ENCODE measurements at regions not wholly inside any gene's neighbourhood (a gene's known extent, or its start where the extent isn't known, plus 50 kb on each side); places are given as distances from the start of the nearest gene placed in this dataset.

DNA sequence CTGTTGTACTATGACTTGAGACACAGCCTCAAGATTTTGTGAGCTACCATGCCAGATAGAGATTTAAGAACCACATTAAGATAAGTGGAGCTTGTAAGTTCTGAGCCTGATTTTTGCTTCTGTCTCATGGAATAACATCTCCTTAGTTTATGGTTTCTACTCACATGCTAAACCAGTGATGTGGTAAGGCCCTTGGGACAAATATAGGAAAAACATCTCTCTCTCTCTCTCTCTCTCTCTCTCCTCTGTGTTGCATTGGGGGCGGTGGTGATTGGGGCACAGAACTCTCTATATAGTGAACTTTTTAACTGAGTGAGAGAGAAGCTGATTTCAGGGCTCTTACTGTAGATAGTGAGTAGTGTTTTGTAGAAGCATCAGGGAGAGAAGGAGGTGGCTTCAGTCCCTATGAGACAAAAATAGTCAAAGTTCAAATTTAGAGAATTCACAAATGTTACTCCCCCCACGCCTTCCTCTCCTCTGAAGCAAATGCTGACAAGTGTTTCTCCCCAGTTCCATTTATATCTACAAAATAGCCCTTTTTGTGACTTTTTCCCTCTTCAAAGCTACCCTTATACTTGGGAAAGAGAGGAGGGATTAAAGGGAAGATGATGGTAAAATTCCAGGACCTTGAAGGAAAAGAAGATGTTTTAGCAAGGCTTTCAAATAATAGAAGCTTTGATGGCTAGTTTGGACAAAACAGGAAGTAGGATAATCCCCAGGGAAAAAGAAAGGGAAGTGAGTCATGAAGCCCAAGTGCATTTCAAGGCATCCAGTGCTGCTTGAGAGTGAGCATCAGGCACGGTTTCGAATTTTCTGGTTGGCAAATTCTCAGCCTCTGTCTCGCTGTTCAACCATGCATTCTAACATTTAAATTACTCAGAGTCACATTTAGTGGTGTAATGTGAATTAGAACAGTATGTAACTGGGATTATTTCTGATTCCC lies 134.3 kb upstream of the AP1S2 start:
- Histone ChIP-seq H3K4me1 (ENCODE audit: insufficient read depth, low read length, severe bottlenecking) (no peaks in the 10 kb centered on the region), H3K79me2 (ENCODE audit: insufficient read depth, low read length) (no peaks in the 10 kb centered on the region), H3K36me3 (ENCODE audit: insufficient read depth, low read length) (no peaks in the 10 kb centered on the region), H3K9ac (ENCODE audit: low read length) (no peak overlapping the region), H2AFZ (ENCODE audit: low read length) (no peak overlapping the region), H3K4me2 (ENCODE audit: low read length) (no peak overlapping the region), H3K9me2 (ENCODE audit: low read depth, low read length) (no peaks in the 10 kb centered on the region), H3K27me3 (ENCODE audit: insufficient read depth, low read length) (no peaks in the 10 kb centered on the region), H3K4me3 (ENCODE audit: low read depth, low read length, poor library complexity, severe bottlenecking) (no peak overlapping the region), H3F3A (ENCODE audit: insufficient read depth, low read length) (no peaks in the 10 kb centered on the region), H3K9me3 (ENCODE audit: low read length) (no peaks in the 10 kb centered on the region), H4K20me1 (ENCODE audit: insufficient read depth, low read length) (no peaks in the 10 kb centered on the region), H3K27ac (ENCODE audit: low read depth, low read length, poor library complexity, severe bottlenecking) (no peak overlapping the region)
- TF ChIP-seq EZH2 (IDR thresholded peaks at IDR 0.05; ENCODE audit: borderline replicate concordance, low read length) = no peak
- TF ChIP-seq, protein P1, sequence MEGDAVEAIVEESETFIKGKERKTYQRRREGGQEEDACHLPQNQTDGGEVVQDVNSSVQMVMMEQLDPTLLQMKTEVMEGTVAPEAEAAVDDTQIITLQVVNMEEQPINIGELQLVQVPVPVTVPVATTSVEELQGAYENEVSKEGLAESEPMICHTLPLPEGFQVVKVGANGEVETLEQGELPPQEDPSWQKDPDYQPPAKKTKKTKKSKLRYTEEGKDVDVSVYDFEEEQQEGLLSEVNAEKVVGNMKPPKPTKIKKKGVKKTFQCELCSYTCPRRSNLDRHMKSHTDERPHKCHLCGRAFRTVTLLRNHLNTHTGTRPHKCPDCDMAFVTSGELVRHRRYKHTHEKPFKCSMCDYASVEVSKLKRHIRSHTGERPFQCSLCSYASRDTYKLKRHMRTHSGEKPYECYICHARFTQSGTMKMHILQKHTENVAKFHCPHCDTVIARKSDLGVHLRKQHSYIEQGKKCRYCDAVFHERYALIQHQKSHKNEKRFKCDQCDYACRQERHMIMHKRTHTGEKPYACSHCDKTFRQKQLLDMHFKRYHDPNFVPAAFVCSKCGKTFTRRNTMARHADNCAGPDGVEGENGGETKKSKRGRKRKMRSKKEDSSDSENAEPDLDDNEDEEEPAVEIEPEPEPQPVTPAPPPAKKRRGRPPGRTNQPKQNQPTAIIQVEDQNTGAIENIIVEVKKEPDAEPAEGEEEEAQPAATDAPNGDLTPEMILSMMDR (IDR thresholded peaks at IDR 0.05; ENCODE audit: low read length) = no peak

DNA sequence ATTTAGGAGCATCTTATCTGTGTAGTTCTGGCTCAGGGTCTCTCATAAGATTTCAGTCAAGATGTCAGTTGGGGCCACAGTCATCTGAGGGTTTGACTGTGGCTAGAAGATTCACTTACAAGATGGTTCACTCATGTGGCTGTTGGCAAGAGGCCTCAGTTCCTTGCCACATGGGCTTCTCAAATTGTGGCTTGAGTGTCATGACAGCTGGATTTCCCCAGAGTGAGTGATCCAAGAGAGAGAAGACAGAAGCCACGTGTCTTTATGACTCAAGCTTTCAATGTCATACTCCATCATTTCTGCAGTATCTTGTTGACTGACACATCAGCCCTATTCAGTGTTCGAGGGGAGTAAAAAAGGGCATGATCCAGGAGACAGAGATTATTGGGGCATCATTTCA lies 131.3 kb upstream of the AP1S2 start:
- no peaks in the 10 kb centered on the region for H4K20me1 ChIP-seq (ENCODE audit: insufficient read depth, low read length)
- no peak overlapping the region for H3K4me3 ChIP-seq (ENCODE audit: low read depth, low read length, poor library complexity, severe bottlenecking)
- no peak overlapping the region for H3K9ac ChIP-seq (ENCODE audit: low read length)
- H2AFZ ChIP-seq (ENCODE audit: low read length) = no peak overlapping the region
- H3K27ac ChIP-seq (ENCODE audit: low read depth, low read length, poor library complexity, severe bottlenecking) = no peak overlapping the region
- no peak for TF ChIP-seq EZH2 (IDR thresholded peaks at IDR 0.05; ENCODE audit: borderline replicate concordance, low read length)
- TF ChIP-seq, protein P1 (IDR thresholded peaks at IDR 0.05; ENCODE audit: low read length) = no peak
- no peaks in the 10 kb centered on the region for H3K36me3 ChIP-seq (ENCODE audit: insufficient read depth, low read length)
- H3F3A ChIP-seq (ENCODE audit: insufficient read depth, low read length) = no peaks in the 10 kb centered on the region
- H3K9me2 ChIP-seq (ENCODE audit: low read depth, low read length) = no peaks in the 10 kb centered on the region
- H3K27me3 ChIP-seq (ENCODE audit: insufficient read depth, low read length) = no peaks in the 10 kb centered on the region
- no peaks in the 10 kb centered on the region for H3K9me3 ChIP-seq (ENCODE audit: low read length)
- no peaks in the 10 kb centered on the region for H3K79me2 ChIP-seq (ENCODE audit: insufficient read depth, low read length)
- no peak overlapping the region for H3K4me2 ChIP-seq (ENCODE audit: low read length)
- no peaks in the 10 kb centered on the region for H3K4me1 ChIP-seq (ENCODE audit: insufficient read depth, low read length, severe bottlenecking)

DNA sequence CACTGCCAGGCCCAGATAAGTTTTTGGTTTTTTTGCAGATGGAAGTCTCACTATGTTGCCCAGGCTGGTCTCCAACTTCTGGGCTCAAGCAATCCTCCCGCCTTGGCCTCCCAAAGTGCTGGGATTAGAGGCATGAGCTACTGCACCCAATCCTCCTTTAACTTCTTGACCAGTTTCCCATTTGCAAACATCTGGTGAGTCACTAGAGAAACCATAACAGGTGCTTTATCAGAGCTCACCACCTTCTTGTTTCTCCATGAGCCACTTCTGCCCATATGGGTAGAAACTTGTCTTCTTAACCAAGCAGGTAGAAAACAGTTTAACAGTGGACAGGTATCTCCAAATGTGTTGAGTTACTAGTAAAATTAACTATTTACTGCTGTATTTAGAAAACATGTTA lies 128.4 kb upstream of the AP1S2 start:
- Histone ChIP-seq H3F3A (ENCODE audit: insufficient read depth, low read length) (no peaks in the 10 kb centered on the region), H3K36me3 (ENCODE audit: insufficient read depth, low read length) (no peaks in the 10 kb centered on the region), H3K27me3 (ENCODE audit: insufficient read depth, low read length) (no peaks in the 10 kb centered on the region), H3K4me1 (ENCODE audit: insufficient read depth, low read length, severe bottlenecking) (no peaks in the 10 kb centered on the region), H3K79me2 (ENCODE audit: insufficient read depth, low read length) (no peaks in the 10 kb centered on the region), H3K9me2 (ENCODE audit: low read depth, low read length) (no peaks in the 10 kb centered on the region), H3K4me3 (ENCODE audit: low read depth, low read length, poor library complexity, severe bottlenecking) (no peak overlapping the region), H3K4me2 (ENCODE audit: low read length) (no peak overlapping the region), H4K20me1 (ENCODE audit: insufficient read depth, low read length) (no peaks in the 10 kb centered on the region), H3K27ac (ENCODE audit: low read depth, low read length, poor library complexity, severe bottlenecking) (no peak overlapping the region), H3K9ac (ENCODE audit: low read length) (no peak overlapping the region), H2AFZ (ENCODE audit: low read length) (no peak overlapping the region), H3K9me3 (ENCODE audit: low read length) (no peaks in the 10 kb centered on the region)
- TF ChIP-seq EZH2 (IDR thresholded peaks at IDR 0.05; ENCODE audit: borderline replicate concordance, low read length) = no peak
- TF ChIP-seq, protein P1 (IDR thresholded peaks at IDR 0.05; ENCODE audit: low read length) = no peak
